ENCODE measurements at regions not wholly inside any gene's neighbourhood (a gene's known extent, or its start where the extent isn't known, plus 50 kb on each side); places are given as distances from the start of the nearest gene placed in this dataset.

DNA sequence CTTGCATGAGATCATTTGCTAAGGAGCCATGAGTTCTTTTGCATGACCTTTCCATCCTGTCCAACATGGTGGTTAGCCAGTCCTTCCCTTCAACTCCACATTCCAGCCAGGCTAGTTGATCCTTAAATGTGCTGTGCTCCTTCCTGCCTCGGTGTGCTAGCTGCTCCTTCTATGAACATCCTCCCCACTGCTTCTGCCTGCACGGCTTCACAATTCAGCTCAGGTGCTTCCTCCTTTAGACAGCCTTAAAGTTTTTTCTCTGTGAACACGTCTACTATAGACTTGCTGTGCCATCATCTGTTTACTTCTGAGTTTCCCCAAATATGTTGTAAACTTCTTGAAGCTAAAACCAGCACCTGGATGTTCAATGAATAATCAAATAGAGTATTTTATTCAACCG, 95.5 kb downstream of the OTUD1 start:
- CTCF ChIA-PET = no interaction called here
- no peak overlapping the region for H3K4me3 ChIP-seq (ENCODE audit: low read depth, low read length)
- no peaks in the 10 kb centered on the region for H3K4me1 ChIP-seq (ENCODE audit: control insufficient read depth, insufficient read depth, low read length)
- no peaks in the 10 kb centered on the region for H3K9me3 ChIP-seq (ENCODE audit: control insufficient read depth, insufficient read depth, low read depth, low read length)
- H3K36me3 ChIP-seq (ENCODE audit: control insufficient read depth in 2 of 2, insufficient read depth in 1 of 2, low read length in 2 of 2) = no peaks in the 10 kb centered on the region
- H3K27ac ChIP-seq (ENCODE audit: extremely low read depth, low read depth, low read length) = no peak overlapping the region
- TF ChIP-seq, protein P1, sequence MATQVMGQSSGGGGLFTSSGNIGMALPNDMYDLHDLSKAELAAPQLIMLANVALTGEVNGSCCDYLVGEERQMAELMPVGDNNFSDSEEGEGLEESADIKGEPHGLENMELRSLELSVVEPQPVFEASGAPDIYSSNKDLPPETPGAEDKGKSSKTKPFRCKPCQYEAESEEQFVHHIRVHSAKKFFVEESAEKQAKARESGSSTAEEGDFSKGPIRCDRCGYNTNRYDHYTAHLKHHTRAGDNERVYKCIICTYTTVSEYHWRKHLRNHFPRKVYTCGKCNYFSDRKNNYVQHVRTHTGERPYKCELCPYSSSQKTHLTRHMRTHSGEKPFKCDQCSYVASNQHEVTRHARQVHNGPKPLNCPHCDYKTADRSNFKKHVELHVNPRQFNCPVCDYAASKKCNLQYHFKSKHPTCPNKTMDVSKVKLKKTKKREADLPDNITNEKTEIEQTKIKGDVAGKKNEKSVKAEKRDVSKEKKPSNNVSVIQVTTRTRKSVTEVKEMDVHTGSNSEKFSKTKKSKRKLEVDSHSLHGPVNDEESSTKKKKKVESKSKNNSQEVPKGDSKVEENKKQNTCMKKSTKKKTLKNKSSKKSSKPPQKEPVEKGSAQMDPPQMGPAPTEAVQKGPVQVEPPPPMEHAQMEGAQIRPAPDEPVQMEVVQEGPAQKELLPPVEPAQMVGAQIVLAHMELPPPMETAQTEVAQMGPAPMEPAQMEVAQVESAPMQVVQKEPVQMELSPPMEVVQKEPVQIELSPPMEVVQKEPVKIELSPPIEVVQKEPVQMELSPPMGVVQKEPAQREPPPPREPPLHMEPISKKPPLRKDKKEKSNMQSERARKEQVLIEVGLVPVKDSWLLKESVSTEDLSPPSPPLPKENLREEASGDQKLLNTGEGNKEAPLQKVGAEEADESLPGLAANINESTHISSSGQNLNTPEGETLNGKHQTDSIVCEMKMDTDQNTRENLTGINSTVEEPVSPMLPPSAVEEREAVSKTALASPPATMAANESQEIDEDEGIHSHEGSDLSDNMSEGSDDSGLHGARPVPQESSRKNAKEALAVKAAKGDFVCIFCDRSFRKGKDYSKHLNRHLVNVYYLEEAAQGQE (tag by site-specific recombination; IDR thresholded peaks at IDR 0.05) = no peak
- no peak for TF ChIP-seq ZNF138 (tag by site-specific recombination; IDR thresholded peaks at IDR 0.05; ENCODE audit: borderline replicate concordance)
- TF ChIP-seq, protein P2, sequence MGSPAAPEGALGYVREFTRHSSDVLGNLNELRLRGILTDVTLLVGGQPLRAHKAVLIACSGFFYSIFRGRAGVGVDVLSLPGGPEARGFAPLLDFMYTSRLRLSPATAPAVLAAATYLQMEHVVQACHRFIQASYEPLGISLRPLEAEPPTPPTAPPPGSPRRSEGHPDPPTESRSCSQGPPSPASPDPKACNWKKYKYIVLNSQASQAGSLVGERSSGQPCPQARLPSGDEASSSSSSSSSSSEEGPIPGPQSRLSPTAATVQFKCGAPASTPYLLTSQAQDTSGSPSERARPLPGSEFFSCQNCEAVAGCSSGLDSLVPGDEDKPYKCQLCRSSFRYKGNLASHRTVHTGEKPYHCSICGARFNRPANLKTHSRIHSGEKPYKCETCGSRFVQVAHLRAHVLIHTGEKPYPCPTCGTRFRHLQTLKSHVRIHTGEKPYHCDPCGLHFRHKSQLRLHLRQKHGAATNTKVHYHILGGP (tag by site-specific recombination; IDR thresholded peaks at IDR 0.05) = no peak
- no peak for TF ChIP-seq ZNF843 (tag by site-specific recombination; IDR thresholded peaks at IDR 0.05)
- no peak for TF ChIP-seq ZNF707 (tag by site-specific recombination; IDR thresholded peaks at IDR 0.05)
- no peak for TF ChIP-seq GLIS2 (tag by site-specific recombination; IDR thresholded peaks at IDR 0.05)
- TF ChIP-seq HOXD13 (CRISPR knock-in tag; IDR thresholded peaks at IDR 0.05; ENCODE audit: borderline replicate concordance) = no peak
- TF ChIP-seq ZNF394 (tag by site-specific recombination; IDR thresholded peaks at IDR 0.05; ENCODE audit: borderline replicate concordance) = no peak
- TF ChIP-seq, protein P3, sequence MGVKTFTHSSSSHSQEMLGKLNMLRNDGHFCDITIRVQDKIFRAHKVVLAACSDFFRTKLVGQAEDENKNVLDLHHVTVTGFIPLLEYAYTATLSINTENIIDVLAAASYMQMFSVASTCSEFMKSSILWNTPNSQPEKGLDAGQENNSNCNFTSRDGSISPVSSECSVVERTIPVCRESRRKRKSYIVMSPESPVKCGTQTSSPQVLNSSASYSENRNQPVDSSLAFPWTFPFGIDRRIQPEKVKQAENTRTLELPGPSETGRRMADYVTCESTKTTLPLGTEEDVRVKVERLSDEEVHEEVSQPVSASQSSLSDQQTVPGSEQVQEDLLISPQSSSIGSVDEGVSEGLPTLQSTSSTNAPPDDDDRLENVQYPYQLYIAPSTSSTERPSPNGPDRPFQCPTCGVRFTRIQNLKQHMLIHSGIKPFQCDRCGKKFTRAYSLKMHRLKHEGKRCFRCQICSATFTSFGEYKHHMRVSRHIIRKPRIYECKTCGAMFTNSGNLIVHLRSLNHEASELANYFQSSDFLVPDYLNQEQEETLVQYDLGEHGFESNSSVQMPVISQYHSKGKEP (tag by site-specific recombination; IDR thresholded peaks at IDR 0.05) = no peak
- TF ChIP-seq, protein P4, sequence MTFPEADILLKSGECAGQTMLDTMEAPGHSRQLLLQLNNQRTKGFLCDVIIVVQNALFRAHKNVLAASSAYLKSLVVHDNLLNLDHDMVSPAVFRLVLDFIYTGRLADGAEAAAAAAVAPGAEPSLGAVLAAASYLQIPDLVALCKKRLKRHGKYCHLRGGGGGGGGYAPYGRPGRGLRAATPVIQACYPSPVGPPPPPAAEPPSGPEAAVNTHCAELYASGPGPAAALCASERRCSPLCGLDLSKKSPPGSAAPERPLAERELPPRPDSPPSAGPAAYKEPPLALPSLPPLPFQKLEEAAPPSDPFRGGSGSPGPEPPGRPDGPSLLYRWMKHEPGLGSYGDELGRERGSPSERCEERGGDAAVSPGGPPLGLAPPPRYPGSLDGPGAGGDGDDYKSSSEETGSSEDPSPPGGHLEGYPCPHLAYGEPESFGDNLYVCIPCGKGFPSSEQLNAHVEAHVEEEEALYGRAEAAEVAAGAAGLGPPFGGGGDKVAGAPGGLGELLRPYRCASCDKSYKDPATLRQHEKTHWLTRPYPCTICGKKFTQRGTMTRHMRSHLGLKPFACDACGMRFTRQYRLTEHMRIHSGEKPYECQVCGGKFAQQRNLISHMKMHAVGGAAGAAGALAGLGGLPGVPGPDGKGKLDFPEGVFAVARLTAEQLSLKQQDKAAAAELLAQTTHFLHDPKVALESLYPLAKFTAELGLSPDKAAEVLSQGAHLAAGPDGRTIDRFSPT (tag by site-specific recombination; IDR thresholded peaks at IDR 0.05) = no peak
- POLR2A ChIA-PET = no interaction called here

DNA sequence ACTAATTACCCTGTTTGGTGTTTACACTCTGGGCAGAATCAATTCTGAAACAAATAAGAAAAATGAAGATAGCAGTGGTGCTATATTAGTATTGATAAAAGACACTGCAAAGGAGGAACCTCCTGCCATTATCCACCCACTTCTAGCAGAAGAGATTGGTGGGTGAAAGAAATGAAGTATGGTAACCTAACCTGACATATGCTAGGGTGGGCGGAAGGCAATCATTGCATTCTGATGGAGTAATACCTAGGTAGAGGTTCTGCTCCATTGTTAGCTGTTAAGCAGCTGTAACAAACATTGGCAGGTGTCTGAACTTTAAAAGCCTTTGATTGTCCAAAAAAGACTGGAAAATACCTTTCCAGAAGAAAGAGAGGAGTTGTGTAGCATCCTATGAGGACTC, 95.9 kb downstream of the OTUD1 start:
- no peaks in the 10 kb centered on the region for H3K36me3 ChIP-seq (ENCODE audit: control insufficient read depth in 2 of 2, insufficient read depth in 1 of 2, low read length in 2 of 2)
- no peaks in the 10 kb centered on the region for H3K4me1 ChIP-seq (ENCODE audit: control insufficient read depth, insufficient read depth, low read length)
- H3K9me3 ChIP-seq (ENCODE audit: control insufficient read depth, insufficient read depth, low read depth, low read length) = no peaks in the 10 kb centered on the region
- CTCF ChIA-PET = no interaction called here
- no peak overlapping the region for H3K27ac ChIP-seq (ENCODE audit: extremely low read depth, low read depth, low read length)
- POLR2A ChIA-PET = no interaction called here
- no peak overlapping the region for H3K4me3 ChIP-seq (ENCODE audit: low read depth, low read length)
- TF ChIP-seq ZFP3 (tag by site-specific recombination; IDR thresholded peaks at IDR 0.05; ENCODE audit: low read depth) (no peak), ZSCAN16 (tag by site-specific recombination; IDR thresholded peaks at IDR 0.05) (no peak), ZNF10 (tag by site-specific recombination; IDR thresholded peaks at IDR 0.05) (no peak), ZBTB20 (tag by site-specific recombination; IDR thresholded peaks at IDR 0.05) (no peak), MZF1 (tag by site-specific recombination; IDR thresholded peaks at IDR 0.05; ENCODE audit: borderline replicate concordance) (no peak), ZNF510 (tag by site-specific recombination; IDR thresholded peaks at IDR 0.05; ENCODE audit: insufficient replicate concordance) (no peak), ZNF354C (tag by site-specific recombination; IDR thresholded peaks at IDR 0.05; ENCODE audit: borderline replicate concordance, low read depth) (no peak), ZNF423 (tag by site-specific recombination; IDR thresholded peaks at IDR 0.05) (no peak)
- TF ChIP-seq, protein P5, sequence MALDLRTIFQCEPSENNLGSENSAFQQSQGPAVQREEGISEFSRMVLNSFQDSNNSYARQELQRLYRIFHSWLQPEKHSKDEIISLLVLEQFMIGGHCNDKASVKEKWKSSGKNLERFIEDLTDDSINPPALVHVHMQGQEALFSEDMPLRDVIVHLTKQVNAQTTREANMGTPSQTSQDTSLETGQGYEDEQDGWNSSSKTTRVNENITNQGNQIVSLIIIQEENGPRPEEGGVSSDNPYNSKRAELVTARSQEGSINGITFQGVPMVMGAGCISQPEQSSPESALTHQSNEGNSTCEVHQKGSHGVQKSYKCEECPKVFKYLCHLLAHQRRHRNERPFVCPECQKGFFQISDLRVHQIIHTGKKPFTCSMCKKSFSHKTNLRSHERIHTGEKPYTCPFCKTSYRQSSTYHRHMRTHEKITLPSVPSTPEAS (tag by site-specific recombination; IDR thresholded peaks at IDR 0.05) = no peak
- TF ChIP-seq, protein P6, sequence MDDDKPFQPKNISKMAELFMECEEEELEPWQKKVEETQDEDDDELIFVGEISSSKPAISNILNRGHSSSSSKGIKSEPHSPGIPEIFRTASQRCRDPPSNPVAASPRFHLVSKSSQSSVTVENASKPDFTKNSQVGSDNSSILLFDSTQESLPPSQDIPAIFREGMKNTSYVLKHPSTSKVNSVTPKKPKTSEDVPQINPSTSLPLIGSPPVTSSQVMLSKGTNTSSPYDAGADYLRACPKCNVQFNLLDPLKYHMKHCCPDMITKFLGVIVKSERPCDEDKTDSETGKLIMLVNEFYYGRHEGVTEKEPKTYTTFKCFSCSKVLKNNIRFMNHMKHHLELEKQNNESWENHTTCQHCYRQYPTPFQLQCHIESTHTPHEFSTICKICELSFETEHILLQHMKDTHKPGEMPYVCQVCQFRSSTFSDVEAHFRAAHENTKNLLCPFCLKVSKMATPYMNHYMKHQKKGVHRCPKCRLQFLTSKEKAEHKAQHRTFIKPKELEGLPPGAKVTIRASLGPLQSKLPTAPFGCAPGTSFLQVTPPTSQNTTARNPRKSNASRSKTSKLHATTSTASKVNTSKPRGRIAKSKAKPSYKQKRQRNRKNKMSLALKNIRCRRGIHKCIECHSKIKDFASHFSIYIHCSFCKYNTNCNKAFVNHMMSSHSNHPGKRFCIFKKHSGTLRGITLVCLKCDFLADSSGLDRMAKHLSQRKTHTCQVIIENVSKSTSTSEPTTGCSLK (tag by site-specific recombination; IDR thresholded peaks at IDR 0.05) = no peak
- TF ChIP-seq, protein P7, sequence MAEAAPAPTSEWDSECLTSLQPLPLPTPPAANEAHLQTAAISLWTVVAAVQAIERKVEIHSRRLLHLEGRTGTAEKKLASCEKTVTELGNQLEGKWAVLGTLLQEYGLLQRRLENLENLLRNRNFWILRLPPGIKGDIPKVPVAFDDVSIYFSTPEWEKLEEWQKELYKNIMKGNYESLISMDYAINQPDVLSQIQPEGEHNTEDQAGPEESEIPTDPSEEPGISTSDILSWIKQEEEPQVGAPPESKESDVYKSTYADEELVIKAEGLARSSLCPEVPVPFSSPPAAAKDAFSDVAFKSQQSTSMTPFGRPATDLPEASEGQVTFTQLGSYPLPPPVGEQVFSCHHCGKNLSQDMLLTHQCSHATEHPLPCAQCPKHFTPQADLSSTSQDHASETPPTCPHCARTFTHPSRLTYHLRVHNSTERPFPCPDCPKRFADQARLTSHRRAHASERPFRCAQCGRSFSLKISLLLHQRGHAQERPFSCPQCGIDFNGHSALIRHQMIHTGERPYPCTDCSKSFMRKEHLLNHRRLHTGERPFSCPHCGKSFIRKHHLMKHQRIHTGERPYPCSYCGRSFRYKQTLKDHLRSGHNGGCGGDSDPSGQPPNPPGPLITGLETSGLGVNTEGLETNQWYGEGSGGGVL (tag by site-specific recombination; IDR thresholded peaks at IDR 0.05) = no peak

Measured in HEK293 (cell line).